ENCODE measurements at regions not wholly inside any gene's neighbourhood (a gene's known extent, or its start where the extent isn't known, plus 50 kb on each side); places are given as distances from the start of the nearest gene placed in this dataset.

- H3K9me3 ChIP-seq (ENCODE audit: control insufficient read depth in 2 of 2, low read length in 2 of 2): no peaks in the 10 kb centered on the region
- no peaks in the 10 kb centered on the region for H3K4me1 ChIP-seq (ENCODE audit: control insufficient read depth, insufficient read depth, low read length)
- H3K36me3 ChIP-seq (ENCODE audit: control insufficient read depth in 2 of 2, insufficient read depth in 2 of 2, low read length in 2 of 2): no peaks in the 10 kb centered on the region
- no peak overlapping the region for H3K27ac ChIP-seq (ENCODE audit: low read length)
- H3K9ac ChIP-seq (ENCODE audit: low read length in 2 of 2): no peak overlapping the region
- H3K4me3 ChIP-seq (ENCODE audit: low read length in 2 of 2): no peak overlapping the region
- peaks cover 15 to 21% of the 10 kb centered on the region in 2 donors for H3K27me3 ChIP-seq (ENCODE audit: control insufficient read depth in 1 of 2, insufficient read depth in 2 of 2, low read length in 2 of 2)
Observed at GRCh38 chr20:37624963-37625362, 68.9 kb upstream of the CTNNBL1 start.

DNA sequence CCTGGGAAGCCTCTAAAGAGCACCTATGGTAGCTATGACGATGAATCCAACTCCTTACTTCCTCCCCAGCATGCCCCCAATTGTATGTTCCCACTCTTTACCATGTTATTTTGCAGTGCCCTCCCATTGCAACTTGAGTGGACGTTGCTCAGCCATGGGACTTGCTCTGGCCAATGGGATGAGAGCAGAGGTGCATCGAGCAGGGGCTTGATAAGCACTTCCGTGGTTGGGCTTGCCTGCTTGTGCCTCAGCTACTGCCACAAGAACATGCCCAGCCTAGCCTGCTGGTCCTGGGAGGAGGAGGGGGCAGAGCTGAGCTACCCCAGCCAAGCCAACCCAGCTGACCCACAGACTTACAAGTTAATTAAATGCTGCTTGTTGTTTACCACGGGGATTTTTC, 71.1 kb upstream of the CTNNBL1 start:
- H3K4me1 ChIP-seq (ENCODE audit: control insufficient read depth, insufficient read depth, low read length): no peaks in the 10 kb centered on the region
- H3K36me3 ChIP-seq (ENCODE audit: control insufficient read depth in 2 of 2, insufficient read depth in 2 of 2, low read length in 2 of 2): no peaks in the 10 kb centered on the region
- H3K9ac ChIP-seq (ENCODE audit: low read length in 2 of 2): no peak overlapping the region
- H3K4me3 ChIP-seq (ENCODE audit: low read length in 2 of 2): no peak overlapping the region
- no peak overlapping the region for H3K27ac ChIP-seq (ENCODE audit: low read length)
- H3K27me3 ChIP-seq (ENCODE audit: control insufficient read depth in 1 of 2, insufficient read depth in 2 of 2, low read length in 2 of 2): peaks cover 14 to 31% of the 10 kb centered on the region in 2 donors
- H3K9me3 ChIP-seq (ENCODE audit: control insufficient read depth in 2 of 2, low read length in 2 of 2): no peaks in the 10 kb centered on the region

DNA sequence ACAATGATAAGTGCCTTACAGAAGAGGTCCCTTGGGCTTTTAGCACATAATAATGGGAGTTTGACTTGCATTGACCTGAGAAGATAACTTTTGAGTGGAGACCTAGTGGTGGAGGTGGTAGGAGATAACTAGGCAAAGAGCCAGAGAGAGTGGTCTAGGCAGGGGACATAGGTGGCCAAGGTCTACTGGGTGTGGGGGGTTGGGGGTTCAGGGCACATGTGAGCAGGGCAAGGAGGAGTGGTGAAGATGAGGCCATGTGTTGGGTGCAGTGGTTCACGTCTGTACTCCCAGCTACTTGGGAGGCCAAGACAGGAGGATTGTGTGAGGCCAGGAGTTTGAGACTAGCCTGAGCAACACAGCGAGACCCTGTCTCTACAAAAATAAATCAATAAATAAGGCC, 74.3 kb upstream of the CTNNBL1 start:
- no peaks in the 10 kb centered on the region for H3K9me3 ChIP-seq (ENCODE audit: control insufficient read depth in 2 of 2, low read length in 2 of 2)
- peaks cover 10 to 25% of the 10 kb centered on the region in 2 donors for H3K27me3 ChIP-seq (ENCODE audit: control insufficient read depth in 1 of 2, insufficient read depth in 2 of 2, low read length in 2 of 2)
- no peaks in the 10 kb centered on the region for H3K4me1 ChIP-seq (ENCODE audit: control insufficient read depth, insufficient read depth, low read length)
- H3K36me3 ChIP-seq (ENCODE audit: control insufficient read depth in 2 of 2, insufficient read depth in 2 of 2, low read length in 2 of 2): no peaks in the 10 kb centered on the region
- H3K27ac ChIP-seq (ENCODE audit: low read length): no peak overlapping the region
- no peak overlapping the region for H3K9ac ChIP-seq (ENCODE audit: low read length in 2 of 2)
- H3K4me3 ChIP-seq (ENCODE audit: low read length in 2 of 2): no peak overlapping the region

GRCh38 chr20:37616110-37616425, 77.8 kb upstream of the CTNNBL1 start:
- Histone ChIP-seq H3K9me3 (ENCODE audit: control insufficient read depth in 2 of 2, low read length in 2 of 2) (no peaks in the 10 kb centered on the region), H3K9ac (ENCODE audit: low read length in 2 of 2) (no peak overlapping the region), H3K36me3 (ENCODE audit: control insufficient read depth in 2 of 2, insufficient read depth in 2 of 2, low read length in 2 of 2) (no peaks in the 10 kb centered on the region), H3K4me1 (ENCODE audit: control insufficient read depth, insufficient read depth, low read length) (no peaks in the 10 kb centered on the region), H3K4me3 (ENCODE audit: low read length in 2 of 2) (no peak overlapping the region), H3K27me3 (ENCODE audit: control insufficient read depth in 1 of 2, insufficient read depth in 2 of 2, low read length in 2 of 2) (peaks cover 5 to 19% of the 10 kb centered on the region in 2 donors), H3K27ac (ENCODE audit: low read length) (no peak overlapping the region)

GRCh38 chr20:37615340-37616109, 78.3 kb upstream of the CTNNBL1 start:
- H3K27me3 ChIP-seq (ENCODE audit: control insufficient read depth in 1 of 2, insufficient read depth in 2 of 2, low read length in 2 of 2): peaks cover 5 to 16% of the 10 kb centered on the region in 2 donors
- no peak overlapping the region for H3K9ac ChIP-seq (ENCODE audit: low read length in 2 of 2)
- no peaks in the 10 kb centered on the region for H3K9me3 ChIP-seq (ENCODE audit: control insufficient read depth in 2 of 2, low read length in 2 of 2)
- no peak overlapping the region for H3K4me3 ChIP-seq (ENCODE audit: low read length in 2 of 2)
- no peaks in the 10 kb centered on the region for H3K4me1 ChIP-seq (ENCODE audit: control insufficient read depth, insufficient read depth, low read length)
- no peaks in the 10 kb centered on the region for H3K36me3 ChIP-seq (ENCODE audit: control insufficient read depth in 2 of 2, insufficient read depth in 2 of 2, low read length in 2 of 2)
- no peak overlapping the region for H3K27ac ChIP-seq (ENCODE audit: low read length)

GRCh38 chr20:37611852-37612251, 82.0 kb upstream of the CTNNBL1 start:
- no peak overlapping the region for H3K27ac ChIP-seq (ENCODE audit: low read length)
- no peak overlapping the region for H3K4me3 ChIP-seq (ENCODE audit: low read length in 2 of 2)
- no peaks in the 10 kb centered on the region for H3K4me1 ChIP-seq (ENCODE audit: control insufficient read depth, insufficient read depth, low read length)
- H3K9ac ChIP-seq (ENCODE audit: low read length in 2 of 2): no peak overlapping the region
- peaks cover 0 to 5% of the 10 kb centered on the region in 2 donors for H3K27me3 ChIP-seq (ENCODE audit: control insufficient read depth in 1 of 2, insufficient read depth in 2 of 2, low read length in 2 of 2)
- H3K36me3 ChIP-seq (ENCODE audit: control insufficient read depth in 2 of 2, insufficient read depth in 2 of 2, low read length in 2 of 2): no peaks in the 10 kb centered on the region
- no peaks in the 10 kb centered on the region for H3K9me3 ChIP-seq (ENCODE audit: control insufficient read depth in 2 of 2, low read length in 2 of 2)

GRCh38 chr20:37611346-37611745, 82.5 kb upstream of the CTNNBL1 start:
- Histone ChIP-seq H3K4me3 (ENCODE audit: low read length in 2 of 2) (no peak overlapping the region), H3K9ac (ENCODE audit: low read length in 2 of 2) (no peak overlapping the region), H3K36me3 (ENCODE audit: control insufficient read depth in 2 of 2, insufficient read depth in 2 of 2, low read length in 2 of 2) (no peaks in the 10 kb centered on the region), H3K9me3 (ENCODE audit: control insufficient read depth in 2 of 2, low read length in 2 of 2) (no peaks in the 10 kb centered on the region), H3K27me3 (ENCODE audit: control insufficient read depth in 1 of 2, insufficient read depth in 2 of 2, low read length in 2 of 2) (peaks cover 0 to 5% of the 10 kb centered on the region in 2 donors), H3K4me1 (ENCODE audit: control insufficient read depth, insufficient read depth, low read length) (no peaks in the 10 kb centered on the region), H3K27ac (ENCODE audit: low read length) (no peak overlapping the region)

DNA sequence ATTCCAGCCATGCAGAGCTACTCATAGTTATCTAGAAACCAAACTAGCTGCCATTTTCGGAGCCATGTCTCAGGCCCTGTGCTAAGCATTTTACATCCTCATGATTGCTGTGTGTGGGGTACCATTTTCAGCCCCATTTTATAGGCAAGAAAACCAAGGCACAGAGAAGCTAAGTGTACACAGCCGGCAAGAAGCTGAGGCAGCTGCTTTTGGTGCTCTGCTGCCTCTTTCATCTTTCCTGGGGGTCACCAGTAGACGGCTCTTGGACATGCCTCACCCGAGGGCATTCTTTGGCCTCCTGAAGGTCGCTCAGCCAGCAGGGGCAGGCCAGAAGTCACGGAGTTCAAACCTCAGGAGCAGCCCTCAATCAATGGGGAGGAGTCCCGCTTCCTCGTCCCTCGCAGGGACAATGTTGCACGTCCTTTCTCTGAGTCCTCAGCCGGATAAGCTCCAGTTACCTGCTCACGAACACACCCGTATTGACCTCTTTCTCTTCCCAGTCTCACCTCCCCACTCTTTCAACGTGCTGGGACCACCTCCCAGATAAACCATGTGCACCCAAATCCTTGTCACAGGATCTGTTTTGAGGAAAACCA, 82.6 kb upstream of the BLCAP start:
- H3K27ac ChIP-seq (ENCODE audit: low read length): no peak overlapping the region
- no peaks in the 10 kb centered on the region for H3K9me3 ChIP-seq (ENCODE audit: control insufficient read depth in 2 of 2, low read length in 2 of 2)
- peaks cover 0 to 3% of the 10 kb centered on the region in 2 donors for H3K27me3 ChIP-seq (ENCODE audit: control insufficient read depth in 1 of 2, insufficient read depth in 2 of 2, low read length in 2 of 2)
- no peak overlapping the region for H3K9ac ChIP-seq (ENCODE audit: low read length in 2 of 2)
- H3K4me1 ChIP-seq (ENCODE audit: control insufficient read depth, insufficient read depth, low read length): no peaks in the 10 kb centered on the region
- H3K4me3 ChIP-seq (ENCODE audit: low read length in 2 of 2): no peak overlapping the region
- no peaks in the 10 kb centered on the region for H3K36me3 ChIP-seq (ENCODE audit: control insufficient read depth in 2 of 2, insufficient read depth in 2 of 2, low read length in 2 of 2)

GRCh38 chr20:37602634-37603033, 75.0 kb upstream of the BLCAP start:
- H3K9me3 ChIP-seq (ENCODE audit: control insufficient read depth in 2 of 2, low read length in 2 of 2): no peaks in the 10 kb centered on the region
- no peaks in the 10 kb centered on the region for H3K4me1 ChIP-seq (ENCODE audit: control insufficient read depth, insufficient read depth, low read length)
- H3K9ac ChIP-seq (ENCODE audit: low read length in 2 of 2): no peak overlapping the region
- no peak overlapping the region for H3K4me3 ChIP-seq (ENCODE audit: low read length in 2 of 2)
- H3K27ac ChIP-seq (ENCODE audit: low read length): no peak overlapping the region
- H3K36me3 ChIP-seq (ENCODE audit: control insufficient read depth in 2 of 2, insufficient read depth in 2 of 2, low read length in 2 of 2): no peaks in the 10 kb centered on the region
- peaks cover 3 to 8% of the 10 kb centered on the region in 2 donors for H3K27me3 ChIP-seq (ENCODE audit: control insufficient read depth in 1 of 2, insufficient read depth in 2 of 2, low read length in 2 of 2)

GRCh38 chr20:37600486-37600885, 72.8 kb upstream of the BLCAP start:
- Histone ChIP-seq H3K4me1 (ENCODE audit: control insufficient read depth, insufficient read depth, low read length) (no peaks in the 10 kb centered on the region), H3K36me3 (ENCODE audit: control insufficient read depth in 2 of 2, insufficient read depth in 2 of 2, low read length in 2 of 2) (no peaks in the 10 kb centered on the region), H3K27ac (ENCODE audit: low read length) (no peak overlapping the region), H3K27me3 (ENCODE audit: control insufficient read depth in 1 of 2, insufficient read depth in 2 of 2, low read length in 2 of 2) (peaks cover 3 to 14% of the 10 kb centered on the region in 2 donors), H3K4me3 (ENCODE audit: low read length in 2 of 2) (no peak overlapping the region), H3K9ac (ENCODE audit: low read length in 2 of 2) (no peak overlapping the region), H3K9me3 (ENCODE audit: control insufficient read depth in 2 of 2, low read length in 2 of 2) (no peaks in the 10 kb centered on the region)
